GM21825 (cell line): ENCODE measurements at regions not wholly inside any gene's neighbourhood (a gene's known extent, or its start where the extent isn't known, plus 50 kb on each side); places are given as distances from the start of the nearest gene placed in this dataset.

Experiments used
- ATAC-seq: cut with Tn5 transposase; IDR thresholded peaks from one replicate; pipeline ENCODE4 v1.9.1; 2021; ENCODE audit warnings: mild to moderate bottlenecking, moderate library complexity; ENCODE audit not compliant: unreplicated experiment

DNA sequence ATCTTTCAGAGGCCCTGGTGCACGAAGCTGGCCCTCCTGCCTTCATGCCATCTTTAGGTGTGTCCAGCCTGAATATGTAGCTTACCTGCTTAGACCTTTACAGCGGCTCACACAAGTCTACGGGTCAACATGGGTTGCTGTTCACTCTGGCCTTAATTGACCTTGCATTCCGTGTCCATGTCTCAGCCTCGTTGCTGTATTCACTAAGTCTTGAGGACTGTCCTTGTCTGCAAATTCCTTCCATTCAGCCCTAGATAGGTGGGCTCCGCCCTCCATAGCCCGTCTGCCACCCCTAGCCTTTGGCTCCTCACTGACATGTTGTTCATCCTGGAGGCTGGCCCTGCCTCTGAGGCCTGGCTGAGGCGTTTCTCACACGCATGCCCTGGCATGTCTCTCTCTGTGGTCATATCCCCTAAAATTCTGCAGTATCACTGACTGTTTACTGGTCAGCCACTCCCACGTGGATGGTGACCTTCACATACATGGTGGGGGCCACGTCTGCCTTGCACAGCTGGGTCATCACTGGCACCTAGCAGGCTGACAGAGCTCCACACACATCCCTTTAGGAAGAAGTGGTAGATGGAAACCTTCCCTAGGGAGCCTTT, 394.1 kb upstream of the MKI67 start:
- ATAC-seq: no peak

DNA sequence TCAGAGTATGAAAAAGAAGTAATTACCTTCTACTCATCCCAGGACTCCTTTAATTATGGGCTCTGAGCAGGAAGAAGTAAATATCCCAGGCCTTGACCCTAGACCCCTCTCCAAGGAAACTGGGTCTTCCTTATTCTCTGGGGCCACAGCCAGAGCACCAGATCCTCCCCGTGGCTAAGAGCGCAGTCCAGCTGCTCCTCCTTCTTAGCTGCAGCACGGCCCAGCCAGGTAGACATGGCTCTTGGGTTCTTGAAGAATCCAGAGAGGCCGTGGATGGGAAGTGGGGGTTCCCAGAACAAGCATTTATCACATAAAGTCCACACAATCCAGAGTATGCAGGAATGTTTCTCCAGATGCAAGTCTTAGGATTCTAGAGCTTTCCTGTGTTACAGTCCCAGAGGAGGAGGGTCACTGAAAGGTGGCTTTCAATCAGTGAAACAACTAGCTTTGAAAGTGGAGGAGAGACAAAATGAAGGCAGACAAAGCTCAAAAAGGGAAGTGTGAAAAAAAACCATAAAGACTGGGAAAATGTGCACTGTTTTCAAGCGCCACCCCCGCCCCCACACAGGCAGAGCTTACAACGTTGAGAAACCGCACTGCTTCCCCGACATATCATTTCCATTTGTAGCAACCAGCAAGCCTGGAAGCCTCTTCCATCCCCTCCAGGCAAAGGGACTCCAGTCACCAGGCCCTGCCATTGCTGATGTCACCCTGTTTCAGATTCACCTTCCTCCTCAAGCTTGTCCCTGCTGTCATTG, 396.5 kb upstream of the MKI67 start:
- no peak for ATAC-seq

DNA sequence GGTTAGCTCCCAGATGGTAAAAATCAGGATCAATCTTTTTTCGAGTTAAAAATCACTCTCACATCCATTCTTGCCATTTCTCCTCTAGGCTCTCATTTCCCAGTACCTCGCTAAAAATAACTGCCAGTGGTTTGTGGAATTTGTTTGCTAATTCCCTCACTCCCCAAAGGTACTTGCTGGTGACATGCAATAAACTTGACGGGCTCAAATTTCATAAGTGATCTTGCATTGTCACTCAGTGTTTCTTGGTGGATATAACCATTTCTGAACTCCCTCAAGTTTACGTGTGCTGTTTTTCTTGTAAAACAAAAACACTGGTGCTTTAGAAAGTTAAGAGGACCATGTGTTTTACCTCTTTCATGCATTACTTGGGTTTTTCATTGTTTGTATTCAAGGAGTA, 399.2 kb upstream of the MKI67 start:
- no peak for ATAC-seq

DNA sequence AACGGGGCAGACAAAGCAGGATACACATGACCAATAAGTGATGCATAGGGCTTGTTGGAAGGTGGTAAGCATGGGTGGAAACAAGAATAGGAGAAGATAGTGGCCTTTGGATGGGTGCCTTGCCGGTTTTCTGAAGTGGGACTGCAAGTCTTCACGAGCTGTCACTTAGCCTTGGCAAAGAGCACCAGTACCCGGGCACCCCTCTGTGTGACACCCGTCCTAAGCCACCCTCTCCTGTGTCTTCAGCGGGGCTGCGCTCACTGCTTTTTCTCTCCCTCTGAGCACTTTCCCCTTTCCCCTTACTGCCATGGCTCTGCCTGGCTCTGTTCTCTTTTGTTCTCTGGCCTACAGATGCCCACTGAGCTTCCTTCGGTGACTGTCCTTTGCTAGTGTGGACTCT, 399.7 kb upstream of the MKI67 start:
- no peak for ATAC-seq

DNA sequence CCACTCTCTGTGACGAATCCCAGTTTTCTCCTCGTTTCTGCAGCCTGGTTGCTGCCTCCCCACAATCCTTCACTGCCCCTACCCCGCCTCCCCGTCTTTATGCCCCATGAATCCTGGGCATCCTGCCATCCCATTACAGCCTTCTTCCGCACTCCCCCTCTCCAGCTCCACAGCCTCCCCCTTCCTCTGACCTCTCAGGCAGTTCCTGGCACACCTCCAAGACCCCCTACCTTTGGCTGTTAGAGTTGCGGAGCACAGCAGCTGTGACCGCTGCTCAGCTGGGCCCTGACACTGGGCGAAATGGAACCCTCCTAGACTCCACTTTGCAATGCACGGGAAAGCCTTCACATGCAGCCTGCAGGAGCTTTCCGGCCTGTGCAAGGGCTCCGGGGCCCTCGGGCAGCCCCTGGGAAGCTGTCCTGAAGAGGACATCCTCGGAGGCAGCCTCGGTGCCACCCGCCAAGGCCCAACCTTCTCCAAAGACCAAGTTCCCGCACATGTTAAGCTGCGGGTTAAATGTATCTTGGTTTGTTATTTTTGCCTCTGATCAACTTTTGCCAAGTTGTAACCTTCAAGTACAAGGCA, 400.7 kb upstream of the MKI67 start:
- ATAC-seq: no peak

DNA sequence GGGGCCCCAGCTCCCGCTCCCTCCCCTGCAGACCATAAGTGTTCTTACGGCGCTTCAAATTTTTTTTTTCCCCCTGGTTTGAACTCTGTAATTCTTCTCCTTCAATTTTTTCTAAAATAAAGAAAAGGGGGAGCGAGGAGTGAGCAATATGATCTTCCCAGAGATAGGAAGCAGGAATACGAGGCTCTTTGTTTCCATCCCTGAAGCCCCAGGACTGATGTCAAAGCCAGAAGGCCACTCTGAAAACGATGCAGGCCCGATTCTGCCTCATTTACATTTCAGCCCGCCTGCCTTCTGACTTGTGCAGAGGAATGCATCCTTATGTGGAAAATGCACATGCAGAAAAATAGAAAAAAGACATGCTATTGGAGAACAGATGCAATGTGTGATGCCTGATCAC, 401.5 kb upstream of the MKI67 start:
- no peak for ATAC-seq

DNA sequence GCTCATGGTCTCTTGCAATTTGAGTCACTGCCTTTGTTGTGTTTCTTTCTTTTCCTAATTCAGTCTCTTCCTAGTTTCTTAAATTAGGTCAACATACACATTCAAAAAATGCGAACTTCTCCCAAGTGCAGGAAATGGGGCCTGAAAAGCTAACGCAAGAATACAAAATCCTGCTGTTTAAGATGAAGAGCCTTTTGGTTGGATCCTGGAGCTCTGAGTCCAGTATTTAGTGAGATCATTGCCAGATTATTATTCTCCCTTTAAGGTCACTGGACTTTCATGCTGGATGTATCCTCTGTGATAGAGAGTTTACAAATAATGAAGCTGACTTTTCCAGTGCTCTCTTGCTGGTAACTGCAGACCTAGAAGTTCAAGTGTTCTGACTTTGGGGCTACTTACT, 401.9 kb upstream of the MKI67 start:
- no peak for ATAC-seq

DNA sequence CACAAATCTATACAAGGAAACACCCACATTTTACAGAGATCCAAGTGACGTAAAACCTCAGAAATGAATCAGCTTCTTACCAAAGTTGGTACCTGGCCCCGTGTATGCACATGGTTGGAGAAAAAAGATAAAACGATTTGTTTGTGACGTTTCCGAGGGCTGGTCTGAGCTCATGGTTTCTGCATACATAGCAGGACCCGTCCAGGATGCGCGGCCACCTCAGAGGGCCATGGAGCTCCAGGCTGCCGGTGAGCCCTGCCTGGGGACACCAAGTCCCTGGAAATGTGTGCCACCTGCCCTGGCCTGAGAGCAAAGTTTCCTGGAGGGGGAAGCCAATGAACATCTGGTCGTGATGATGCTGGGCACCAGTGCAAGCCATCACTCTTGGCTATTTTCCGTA, 402.6 kb upstream of the MKI67 start:
- no peak for ATAC-seq

DNA sequence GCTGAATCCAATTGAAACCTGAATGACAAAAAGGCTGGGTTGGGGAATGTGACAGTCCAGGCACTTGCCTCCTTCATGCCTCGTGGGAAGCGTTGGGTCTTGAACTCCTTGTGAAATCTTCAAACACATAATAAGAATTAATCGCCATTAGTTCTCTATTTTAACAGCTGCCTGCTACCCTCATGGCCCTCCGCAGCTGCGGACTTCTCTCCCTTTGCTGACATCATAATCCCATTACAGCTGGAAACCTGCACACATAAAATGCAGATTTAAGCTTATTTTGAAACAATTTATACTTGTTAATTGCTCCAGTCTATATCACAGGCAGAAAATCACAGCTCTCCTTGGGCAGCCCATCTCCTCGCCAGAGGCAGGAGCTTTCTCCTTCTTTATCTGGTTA, 403.0 kb upstream of the MKI67 start:
- no peak for ATAC-seq

DNA sequence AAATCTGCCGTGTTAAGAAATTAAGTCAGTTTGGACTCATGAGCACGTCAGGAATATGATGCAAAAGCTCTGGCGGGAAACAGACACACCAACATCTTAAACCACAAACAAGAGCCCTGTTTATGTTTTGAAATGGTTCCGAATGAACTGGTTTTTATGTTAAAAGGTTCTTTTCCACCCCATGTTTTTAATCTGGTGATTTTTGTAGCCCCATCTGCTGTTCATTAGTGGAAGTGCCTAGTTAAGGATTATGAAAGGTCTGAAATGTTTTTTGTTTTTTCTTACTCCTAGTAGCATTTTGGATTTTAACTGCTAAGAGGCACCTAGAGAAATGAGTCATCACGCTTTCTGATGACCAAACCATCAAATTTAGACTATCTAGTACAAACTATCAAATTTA, 404.1 kb upstream of the MKI67 start:
- ATAC-seq: no peak

DNA sequence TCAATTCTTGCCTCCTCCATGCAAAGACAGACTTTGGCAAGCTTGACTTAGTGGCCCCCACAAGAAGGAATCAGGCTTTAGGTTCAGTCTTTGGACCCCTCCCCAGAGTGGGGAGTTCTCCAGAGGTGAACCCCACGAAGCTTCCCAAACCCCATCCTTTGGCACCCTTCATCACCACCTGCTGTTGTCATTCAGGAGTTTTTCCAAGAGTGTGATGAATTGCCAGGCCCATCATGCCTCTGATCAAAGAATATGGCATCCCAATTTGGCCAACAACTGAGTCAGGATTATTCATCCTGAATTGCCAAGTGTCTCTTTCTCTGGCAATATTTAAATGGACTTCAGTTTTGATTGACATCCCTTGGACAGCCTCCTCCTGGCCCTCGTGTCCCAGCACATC, 404.7 kb upstream of the MKI67 start:
- ATAC-seq: no peak

DNA sequence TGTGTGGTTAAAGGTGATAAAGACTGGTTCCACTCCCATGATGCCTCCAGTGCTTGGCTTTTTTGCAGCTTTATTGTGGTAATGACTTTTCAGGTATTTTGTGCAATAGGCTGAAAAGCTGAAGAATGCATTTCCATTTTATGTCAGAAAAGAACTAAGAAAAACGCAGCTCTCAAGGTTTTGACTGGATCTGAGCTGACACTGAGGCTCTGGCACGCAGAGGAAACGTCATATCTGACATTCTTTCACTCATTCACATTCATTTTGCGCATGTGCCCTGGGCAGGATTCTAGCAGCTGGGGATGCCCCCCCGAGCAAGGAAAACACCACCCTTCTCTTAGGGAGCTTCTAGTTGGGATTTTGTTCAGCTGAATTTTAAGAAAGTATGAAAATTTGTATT, 408.5 kb upstream of the MKI67 start:
- ATAC-seq: no peak

DNA sequence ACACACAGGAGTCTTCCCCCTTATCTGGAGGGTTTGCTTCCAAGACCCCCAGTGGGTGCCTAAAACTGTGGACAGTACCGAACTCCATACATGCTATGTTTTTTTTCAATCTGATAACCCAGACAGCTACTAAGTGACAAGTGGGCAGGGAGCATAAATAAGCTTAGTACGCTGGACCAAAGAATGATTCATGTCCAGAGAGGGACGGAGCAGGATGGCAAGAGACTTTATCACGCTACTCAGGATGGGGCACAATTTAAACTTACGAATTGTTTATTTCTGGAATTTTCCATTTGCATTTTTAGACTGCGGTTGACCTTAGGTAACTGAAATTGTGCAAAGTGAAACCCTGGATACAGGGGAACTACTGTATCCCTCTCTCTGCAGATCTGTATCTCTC, 410.0 kb upstream of the MKI67 start:
- ATAC-seq: no peak

DNA sequence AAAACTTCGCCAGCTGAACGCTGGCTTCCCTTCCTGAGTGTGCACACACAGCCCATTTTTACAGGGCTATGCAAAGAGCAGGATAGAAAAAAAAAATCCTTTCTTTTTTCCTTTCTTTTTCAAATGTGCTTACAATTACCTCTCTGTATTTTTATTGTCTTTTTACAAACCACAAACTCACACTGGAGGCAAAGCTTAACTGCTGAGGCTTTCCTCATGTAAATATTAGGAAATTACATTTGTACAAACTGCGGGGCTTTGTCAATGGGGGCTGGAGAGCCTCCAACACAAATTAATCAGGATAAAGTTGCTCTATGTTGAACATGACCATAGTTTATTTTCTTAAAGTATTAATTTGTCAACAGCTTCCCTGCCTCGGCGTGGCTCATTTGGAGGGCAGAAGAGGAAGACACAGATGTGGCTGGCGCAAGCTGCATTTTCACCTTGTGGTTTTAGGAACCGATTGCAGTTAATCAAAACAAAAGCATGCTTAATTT, 411.7 kb upstream of the MKI67 start:
- ATAC-seq: no peak

DNA sequence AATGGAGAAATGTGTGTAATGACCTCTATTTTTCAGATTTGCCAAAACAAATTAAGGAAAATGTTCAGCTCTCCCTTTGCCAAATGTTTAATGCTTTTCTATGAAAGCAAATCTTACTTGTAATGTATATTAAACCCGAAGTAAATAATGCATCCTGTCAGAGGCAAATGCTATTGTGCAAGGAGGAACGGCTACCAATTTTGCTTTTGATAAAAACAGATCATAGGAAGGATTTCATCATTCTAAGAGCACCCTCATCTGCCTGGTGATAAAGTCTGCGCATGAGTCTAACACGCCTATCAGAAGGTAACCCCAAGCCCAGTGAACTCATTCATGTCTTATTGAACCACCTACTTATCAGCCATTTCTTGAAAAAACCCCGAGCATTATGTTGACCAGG, 412.4 kb upstream of the MKI67 start:
- ATAC-seq: no peak

DNA sequence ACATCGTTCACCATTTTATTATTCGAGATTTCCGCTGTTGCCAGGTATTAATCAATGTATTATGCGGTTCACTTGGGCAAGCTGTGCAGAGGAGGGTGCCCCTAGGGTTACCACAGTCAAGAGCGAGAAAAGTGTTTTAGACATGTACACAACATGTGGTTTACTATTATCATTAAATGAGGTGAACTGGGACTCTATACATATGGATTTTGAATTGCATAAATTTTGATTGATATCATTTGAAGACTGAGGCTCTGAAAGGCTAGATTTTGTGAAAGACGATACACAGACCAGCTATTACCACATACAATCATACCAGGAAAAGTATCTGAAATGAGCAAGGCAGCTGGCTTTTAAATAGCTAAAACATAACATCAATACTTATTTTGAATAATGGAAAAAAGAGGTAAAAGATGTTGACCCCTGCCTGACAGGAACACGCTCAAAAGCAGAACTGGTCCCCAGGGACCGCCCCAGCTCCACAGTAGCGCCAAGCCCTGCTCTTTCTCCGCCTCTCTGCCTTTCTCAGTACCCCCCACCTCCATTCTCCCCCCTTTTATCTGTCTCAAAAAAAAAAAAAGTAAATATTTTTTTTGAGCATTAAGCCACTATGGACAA, 413.4 kb upstream of the MKI67 start:
- ATAC-seq: no peak

DNA sequence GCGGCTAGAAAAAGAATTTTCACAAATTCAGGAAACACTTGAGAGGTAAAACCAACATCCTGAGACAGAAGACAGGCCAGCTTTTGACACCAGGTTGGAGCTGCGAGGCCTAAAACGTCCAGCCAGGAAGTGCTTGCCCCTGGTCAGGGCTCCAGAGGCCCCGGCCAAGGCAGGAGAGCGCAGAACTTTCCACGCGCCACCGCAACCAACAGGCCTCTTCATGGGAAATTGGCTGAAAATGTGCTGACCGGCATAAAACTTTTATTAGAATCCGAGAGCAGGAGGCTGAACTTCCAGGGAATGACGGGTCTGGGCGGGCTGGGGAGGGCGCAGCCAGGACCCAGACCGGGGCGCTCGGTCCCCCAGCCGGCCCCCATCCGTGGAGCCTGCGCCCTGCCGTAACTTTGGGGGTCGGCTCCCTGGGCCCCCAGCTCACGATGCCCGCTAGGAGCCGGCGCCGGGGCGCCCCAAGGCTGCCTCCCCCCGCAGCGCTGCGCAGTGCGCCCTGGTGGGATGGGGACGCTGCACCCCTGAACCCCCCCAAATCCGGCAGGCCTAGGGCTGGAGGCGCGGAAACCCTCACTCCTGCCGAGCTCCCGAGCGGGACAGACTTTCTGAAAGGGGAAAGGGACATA, 414.0 kb upstream of the MKI67 start:
- ATAC-seq: no peak

DNA sequence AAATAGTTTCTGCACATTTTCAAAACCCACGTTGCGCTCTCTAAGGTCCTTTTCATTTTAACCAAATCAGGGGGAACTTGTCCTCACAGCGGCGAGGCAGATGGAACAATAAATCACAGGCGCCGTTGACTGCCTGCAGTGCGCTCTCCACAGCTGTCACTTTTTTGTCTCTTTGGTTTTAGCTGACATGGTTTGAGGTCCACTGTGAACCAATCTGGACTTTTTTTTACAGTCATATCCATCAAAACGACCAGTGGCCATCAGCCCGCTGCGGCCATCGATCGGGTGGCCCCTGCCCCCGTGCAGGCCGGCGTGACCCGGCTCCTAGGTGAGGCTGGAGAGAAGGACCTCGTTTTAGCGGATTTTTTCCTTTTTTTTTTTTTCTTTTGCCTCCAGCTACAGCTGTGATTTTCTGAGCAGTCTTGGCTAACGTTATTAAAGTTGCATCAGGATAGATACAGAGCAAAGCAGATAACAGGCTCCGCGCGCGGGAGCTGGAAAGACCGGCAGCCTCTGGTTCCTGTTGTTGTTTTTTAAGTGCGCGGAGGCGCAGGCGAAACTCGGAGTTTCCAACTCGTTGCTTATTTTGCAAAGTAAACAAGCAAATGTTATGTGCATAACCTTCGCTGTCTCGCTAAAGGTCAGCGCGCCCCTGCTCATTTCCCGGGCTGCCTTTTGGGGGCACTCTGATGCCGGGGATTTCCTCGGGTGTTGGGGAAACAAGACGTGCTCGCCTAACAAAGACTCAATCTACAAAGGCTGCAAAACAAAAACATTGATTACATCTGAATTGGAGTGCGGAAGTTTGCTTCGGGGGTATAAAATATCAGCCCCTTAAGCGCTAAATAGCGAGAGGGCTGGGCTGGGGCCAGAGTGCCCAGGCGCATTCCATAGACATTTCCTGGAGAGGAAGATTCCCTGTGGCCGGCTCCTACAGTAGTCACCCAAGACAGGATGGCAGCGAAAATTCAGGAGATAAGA, 414.8 kb upstream of the MKI67 start:
- ATAC-seq: no peak

DNA sequence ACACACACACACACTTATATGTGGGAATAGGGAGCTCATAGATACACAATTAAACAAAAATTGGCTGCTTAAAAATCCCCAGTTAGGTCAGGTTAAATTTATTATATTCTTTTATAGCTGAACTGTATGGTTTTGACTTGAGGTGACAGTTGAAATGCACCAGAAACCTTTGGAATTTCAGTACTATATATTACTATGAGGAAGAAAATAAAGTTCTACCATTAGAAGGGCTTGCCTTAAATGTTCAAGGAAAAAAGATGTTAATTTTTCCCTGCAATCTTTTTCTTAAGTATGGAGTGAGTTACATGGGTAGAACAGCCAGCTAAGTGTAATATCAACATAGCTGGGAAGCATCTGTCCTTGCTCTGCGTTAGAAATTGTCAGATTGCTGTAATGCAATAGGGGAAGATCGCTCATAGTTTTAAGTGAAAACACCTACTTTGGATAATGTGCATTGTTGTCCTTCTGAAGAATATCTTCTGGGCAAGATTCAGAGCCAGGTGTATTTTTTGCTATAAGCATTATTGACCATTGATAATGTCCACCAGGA, 415.8 kb upstream of the MKI67 start:
- no peak for ATAC-seq

DNA sequence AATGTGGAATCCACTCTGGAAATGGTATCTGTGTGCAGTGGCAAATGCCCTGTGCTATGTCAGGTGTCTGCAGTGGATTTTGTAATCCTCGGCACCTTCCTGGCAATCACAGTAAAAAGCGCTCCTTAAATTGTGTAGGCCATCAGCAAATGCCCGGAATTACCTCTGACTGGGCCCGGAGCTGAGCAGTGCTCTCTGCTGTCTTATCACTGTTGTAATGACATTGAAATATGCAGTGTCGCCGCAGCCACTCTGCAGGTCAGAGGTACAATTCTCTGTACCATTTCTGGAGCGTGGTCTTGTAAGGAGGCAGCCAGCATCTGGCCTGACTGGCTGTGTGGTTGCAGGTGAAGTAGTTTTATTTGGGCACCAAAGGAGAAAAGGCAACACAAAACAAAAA, 416.4 kb upstream of the MKI67 start:
- ATAC-seq: no peak
